ENCODE measurements at regions not wholly inside any gene's neighbourhood (a gene's known extent, or its start where the extent isn't known, plus 50 kb on each side); places are given as distances from the start of the nearest gene placed in this dataset.
"Not testable (repeated sequence)": the region's sequence is repeated elsewhere in the genome, so short reads cannot be mapped to it uniquely, and the experiment has no call there.

DNA sequence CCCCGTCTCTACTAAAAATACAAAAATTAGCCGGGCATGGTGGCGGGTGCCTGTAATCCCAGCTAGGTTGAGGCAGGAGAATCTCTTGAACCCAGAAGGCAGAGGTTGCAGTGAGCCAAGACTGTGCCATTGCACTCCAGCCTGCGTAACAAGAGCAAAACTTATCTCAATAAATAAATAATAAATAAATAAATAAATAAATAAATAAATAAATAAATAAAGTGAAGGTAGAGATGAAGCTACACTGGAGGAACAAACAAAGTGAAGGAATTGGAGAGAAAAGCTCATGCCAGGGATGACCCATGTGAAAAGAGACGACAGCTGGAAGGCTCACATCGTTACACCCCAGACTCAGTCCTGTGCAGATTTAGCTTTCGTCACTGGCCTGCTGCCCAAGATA is 157.3 kb upstream of the ARHGAP28 start:
- not testable (repeated sequence) for DNase-seq

DNA sequence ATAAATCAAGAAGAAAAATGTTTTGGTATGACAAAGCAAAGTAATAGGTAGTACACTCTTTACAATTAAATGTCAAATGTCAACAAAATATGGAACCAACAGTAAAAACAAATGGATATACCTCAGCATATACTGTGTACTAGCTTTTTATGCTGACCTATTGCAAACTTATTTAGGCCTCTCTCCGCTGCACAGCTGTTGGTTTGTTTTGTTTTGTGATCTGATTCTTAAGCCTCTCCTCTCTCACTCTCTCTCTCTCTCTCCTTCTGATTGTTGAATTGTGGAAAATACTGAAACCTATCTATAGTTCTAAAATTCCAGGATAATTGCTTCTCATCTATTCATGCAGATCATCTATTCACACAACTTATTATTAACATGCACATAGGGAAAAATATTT is 154.9 kb upstream of the ARHGAP28 start:
- DNase-seq = no peak

GRCh38 chr18:6575908-6576307 is 153.6 kb upstream of the ARHGAP28 start:
- DNase-seq = no peak

GRCh38 chr18:6576718-6577375 is 152.7 kb upstream of the ARHGAP28 start:
- DNase-seq = no peak

- DNase-seq = no peak
Observed at GRCh38 chr18:6578686-6579085, 150.8 kb upstream of the ARHGAP28 start.

GRCh38 chr18:6579486-6579885 is 150.0 kb upstream of the ARHGAP28 start:
- DNase-seq = no peak

- no peak for DNase-seq
Observed at GRCh38 chr18:6580401-6580800, 149.1 kb upstream of the ARHGAP28 start.

DNA sequence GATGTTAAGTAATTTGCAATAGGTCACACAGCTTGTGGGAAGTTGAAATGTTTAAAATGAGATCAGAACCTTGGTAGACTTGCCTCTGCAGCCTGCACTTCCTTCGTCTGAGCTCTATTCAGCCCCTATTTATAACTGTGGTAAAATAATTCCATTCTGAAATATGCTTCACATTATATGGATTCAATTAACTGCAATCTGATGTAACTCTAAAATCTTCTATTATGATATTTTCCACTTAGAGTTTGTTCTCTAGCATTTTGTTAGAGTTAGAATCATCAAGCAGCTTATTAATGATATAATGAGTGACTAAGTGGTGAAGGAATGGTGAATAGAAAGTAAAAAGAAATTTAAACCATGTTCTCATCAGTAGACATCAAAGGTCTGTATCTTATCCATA is 139.6 kb upstream of the ARHGAP28 start:
- no peak for DNase-seq

DNA sequence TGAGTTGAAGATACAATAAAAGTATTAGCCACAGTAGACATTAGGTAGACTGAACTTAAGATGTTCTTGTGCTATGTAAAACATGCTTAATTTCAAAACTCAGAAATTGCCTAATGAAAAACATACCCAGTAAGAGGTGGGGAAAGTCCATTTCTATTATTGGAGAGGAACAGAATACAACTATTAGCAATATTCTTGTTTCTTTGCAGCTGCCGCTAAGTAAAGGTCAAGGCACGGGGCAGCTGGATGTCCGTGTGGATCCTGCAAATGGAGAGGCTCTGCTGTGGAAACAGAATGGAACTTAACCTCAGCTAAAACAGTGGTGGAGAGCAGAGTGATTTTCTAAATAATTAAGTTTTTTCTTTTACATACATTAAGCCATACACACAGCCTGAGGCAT is 139.2 kb upstream of the ARHGAP28 start:
- DNase-seq = no peak

DNA sequence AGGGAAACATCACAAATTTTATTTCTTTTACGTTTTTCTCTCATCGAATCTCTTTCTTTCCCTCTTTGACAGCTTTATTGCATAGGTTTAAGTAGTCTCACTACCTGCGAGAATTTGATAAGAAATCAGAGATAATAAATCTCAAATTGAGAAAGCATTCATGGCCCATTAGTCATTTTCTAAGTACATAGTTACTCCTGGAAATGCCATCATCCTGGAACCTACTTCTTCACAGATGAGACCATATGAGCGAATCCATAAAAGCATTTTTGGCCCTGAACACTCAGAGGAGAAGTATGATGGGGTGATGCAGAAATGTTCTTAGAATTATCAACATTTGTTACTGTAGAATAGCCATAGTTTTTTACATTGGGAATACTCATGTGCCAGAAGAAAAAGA is 138.0 kb upstream of the ARHGAP28 start:
- DNase-seq = no peak

DNA sequence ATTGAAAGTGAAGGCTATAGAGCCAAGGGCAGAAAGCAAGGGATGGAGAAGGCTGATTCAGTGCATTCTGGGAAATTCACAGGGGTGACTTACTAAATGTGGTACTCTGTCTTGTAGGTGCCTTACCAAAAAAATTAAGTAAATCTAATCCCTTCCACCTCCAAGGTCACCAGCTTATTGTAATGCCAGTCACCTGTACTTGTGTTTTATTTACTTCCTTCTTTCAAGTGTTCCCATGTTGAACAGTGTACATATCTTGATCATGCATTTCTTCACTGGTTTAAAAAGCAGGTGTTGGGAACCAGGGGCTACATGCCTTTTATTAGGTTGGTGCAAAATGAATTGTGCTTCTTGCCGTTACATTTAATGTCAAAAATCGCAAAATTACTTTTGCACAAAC is 137.0 kb upstream of the ARHGAP28 start:
- no peak for DNase-seq

DNA sequence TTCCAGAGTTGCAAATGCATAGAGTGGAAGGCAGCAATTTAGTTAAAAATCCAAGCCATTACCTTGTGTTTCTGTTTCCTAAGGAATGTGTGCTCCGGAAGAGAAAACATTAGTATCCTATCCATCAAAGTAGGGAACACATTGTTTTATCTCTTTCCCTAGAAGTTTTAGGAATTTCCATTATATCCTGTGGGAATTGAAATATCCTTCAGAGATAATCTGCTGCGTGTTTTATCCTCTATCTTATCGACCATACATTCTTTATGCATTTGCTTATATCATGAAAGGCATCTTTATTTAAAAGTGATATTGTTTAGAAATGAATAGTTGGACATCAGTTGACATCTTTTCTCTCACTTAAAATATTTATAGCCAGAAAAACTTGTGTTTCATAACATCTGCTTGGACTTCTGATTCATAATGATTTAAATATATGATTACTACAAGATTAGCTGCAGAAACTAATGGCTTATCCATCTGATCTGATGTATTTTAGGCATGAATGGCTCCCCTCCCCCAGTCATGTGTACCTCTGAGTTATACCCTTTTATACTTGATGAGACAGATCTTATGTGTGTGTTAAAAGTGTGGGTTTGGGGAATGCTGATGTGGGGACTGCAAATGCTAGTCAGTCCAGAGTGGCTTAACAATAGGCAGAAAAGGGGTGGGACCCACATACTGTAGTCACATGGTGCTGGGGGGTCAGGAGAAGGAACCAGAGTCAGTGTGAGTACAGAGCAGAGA is 136.2 kb upstream of the ARHGAP28 start:
- no peak for DNase-seq

DNA sequence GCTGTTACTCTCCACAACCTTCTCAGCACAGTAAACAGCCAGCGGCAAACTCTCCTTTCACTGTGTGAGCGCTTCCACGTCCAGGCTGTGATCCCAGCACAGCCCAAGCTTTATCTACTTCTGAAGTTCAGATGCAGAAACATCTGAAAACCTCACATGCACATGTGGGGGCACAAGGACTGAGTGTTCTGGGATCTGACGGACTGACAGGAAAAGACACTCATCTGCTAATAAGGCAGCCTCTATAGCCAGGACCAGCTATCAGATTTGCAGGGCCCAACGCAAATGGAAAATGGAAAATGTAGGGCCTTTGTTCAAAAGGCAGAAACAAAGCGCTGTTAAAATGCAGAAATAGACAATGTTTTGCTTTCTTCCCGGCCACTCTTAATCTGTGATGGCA is 133.8 kb upstream of the ARHGAP28 start:
- no peak for DNase-seq

GRCh38 chr18:6598657-6599056 is 130.9 kb upstream of the ARHGAP28 start:
- no peak for DNase-seq

DNA sequence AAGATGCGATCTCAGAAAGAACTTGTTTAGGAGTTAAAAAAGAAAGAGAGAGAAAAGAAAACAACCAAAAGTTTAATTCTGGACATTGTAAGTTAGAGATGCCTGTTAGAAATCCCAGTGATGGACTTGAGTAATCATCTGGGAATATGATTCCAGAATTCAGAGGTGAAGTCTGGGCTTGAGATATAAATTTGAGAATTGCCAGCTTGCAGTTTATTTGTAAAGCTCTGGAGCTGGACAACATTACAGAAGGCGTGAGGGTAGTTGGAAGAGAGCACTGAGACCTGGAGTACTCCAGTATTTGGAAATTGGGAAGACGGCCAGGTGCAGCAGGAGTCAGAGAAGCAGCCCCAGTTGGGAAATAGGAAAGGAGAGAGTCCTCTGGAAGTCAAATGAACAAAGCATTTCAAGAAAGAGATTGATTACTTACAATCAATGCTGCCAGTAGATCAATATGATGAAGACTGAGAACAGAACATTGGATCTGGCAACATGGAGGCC is 128.8 kb upstream of the ARHGAP28 start:
- no peak for DNase-seq

GRCh38 chr18:6601241-6601640 is 128.3 kb upstream of the ARHGAP28 start:
- DNase-seq = no peak

GRCh38 chr18:6602365-6602764 is 127.2 kb upstream of the ARHGAP28 start:
- no peak for DNase-seq

- peak; percentile 29 to 57 for DNase-seq
Observed at GRCh38 chr18:6604573-6604941, 125.0 kb upstream of the ARHGAP28 start.

DNA sequence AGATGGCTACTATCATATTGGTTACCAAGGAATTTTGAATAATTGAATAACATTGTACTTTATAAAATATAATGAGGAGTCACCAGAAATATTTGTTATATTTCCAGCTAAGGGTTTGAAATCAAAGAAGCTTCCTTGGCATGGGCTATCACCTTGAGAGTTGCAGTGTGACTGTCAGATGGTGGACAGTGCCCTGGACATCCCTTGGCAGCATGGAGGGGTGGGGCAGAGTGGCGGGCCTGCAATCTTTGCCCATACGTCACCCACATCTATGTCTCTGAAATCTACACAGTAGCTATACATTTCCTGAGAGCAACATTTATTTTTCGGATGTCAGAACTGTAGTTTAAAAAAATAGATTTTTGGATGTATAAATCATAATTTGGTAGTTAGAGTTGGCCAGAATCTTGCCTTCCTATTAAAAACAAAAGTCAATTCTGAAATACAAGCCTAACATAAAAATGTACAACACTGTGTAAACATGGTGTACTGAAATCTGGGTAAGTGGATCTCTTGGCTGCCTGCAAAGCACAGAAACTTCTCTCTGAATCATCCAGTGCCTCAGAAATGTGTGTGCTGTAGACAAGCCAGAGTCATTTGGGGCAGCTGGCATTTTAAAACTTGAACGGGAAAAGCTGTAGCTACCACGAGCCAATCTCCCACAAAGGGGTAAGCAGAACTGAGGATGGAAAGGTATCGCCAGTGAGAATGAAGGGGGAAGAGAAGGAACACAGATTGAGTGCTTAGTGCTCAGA is 124.2 kb upstream of the ARHGAP28 start:
- no peak for DNase-seq

DNA sequence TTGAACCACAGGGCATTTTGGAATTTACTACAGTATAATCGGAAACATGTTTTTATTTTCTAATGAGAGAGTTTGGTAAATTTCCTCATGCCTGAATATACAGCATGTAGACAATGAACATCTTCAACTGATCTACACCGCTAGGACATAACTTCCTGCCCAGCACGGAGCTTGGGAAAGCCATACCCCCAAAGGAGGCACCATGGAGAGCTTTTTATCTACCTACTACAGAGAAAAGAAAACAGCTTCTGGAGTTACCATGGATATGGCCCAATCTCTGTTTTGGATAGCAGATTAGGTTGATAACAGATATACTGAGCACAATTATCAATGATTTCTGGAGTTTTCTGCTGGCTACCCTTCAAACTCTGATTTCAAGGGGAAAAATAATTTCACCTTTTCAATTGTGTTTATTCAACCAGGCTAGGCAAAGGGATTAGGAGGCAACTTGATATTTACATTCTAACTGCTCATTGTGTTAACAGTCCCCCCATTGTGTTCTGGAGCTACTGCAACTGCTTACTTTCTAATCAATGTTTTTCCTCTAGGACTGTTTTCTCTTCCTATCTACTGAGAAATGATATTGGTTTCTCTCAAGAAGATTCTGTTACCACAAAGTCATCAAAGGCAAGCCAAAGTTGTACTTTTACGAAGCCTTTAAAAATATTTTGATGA is 123.0 kb upstream of the ARHGAP28 start:
- DNase-seq = peak in 1 of 2 experiments; percentile 40

GRCh38 chr18:6607343-6607742 is 122.2 kb upstream of the ARHGAP28 start:
- peak; percentile 33 to 71 for DNase-seq

GRCh38 chr18:6609666-6610264 is 119.8 kb upstream of the ARHGAP28 start:
- DNase-seq = no peak

GRCh38 chr18:6610466-6610865 is 119.0 kb upstream of the ARHGAP28 start:
- DNase-seq = no peak
